Chondrocyte (in vitro differentiated cells): ENCODE measurements at regions not wholly inside any gene's neighbourhood (a gene's known extent, or its start where the extent isn't known, plus 50 kb on each side); places are given as distances from the start of the nearest gene placed in this dataset.

Source experiments
- DNase-seq: peaks from one replicate; pipeline ENCODE4 v3.0.0; 2021; ENCODE audit warnings: mixed read lengths, low spot score
- H3K27ac Mint-ChIP-seq: one replicate; pipeline ENCODE4 v1.8.0; 2021; ENCODE audit warnings: mild to moderate bottlenecking, moderate library complexity, mixed read lengths; ENCODE audit not compliant: unreplicated experiment
- H3K27me3 Mint-ChIP-seq: 2 replicates; pipeline ENCODE4 v1.8.0; 2021; ENCODE audit warnings: low read depth, mixed read lengths
- H3K36me3 Mint-ChIP-seq: 2 replicates; pipeline ENCODE4 v1.8.0; 2021; ENCODE audit warnings: low read depth, mixed read lengths
- H3K4me1 Mint-ChIP-seq: 2 replicates; pipeline ENCODE4 v1.8.0; 2021; ENCODE audit warnings: low read depth, mild to moderate bottlenecking, mixed read lengths
- H3K4me3 Mint-ChIP-seq: one replicate; pipeline ENCODE4 v1.8.0; 2021; ENCODE audit warnings: mild to moderate bottlenecking, moderate library complexity, mixed read lengths; ENCODE audit not compliant: unreplicated experiment
- H3K9me3 Mint-ChIP-seq: 2 replicates; pipeline ENCODE4 v1.8.0; 2021; ENCODE audit warnings: low read depth, mixed read lengths
- CTCF ChIP-seq: fragments of 200-600 bp; sonication (generic); IDR thresholded peaks from 2 replicates; pipeline ENCODE4 v1.5.0; 2021; ENCODE audit warnings: antibody characterized with exemption, mild to moderate bottlenecking, moderate library complexity

- H3K4me3 Mint-ChIP-seq: no peak overlapping the region
- H3K36me3 Mint-ChIP-seq: peaks cover 3% of the 10 kb centered on the region
- peak; percentile 88 for TF ChIP-seq CTCF
- H3K27me3 Mint-ChIP-seq: no peaks in the 10 kb centered on the region
- no peaks in the 10 kb centered on the region for H3K9me3 Mint-ChIP-seq
- DNase-seq: no peak
- H3K4me1 Mint-ChIP-seq: peaks cover 2% of the 10 kb centered on the region
- peak overlapping the region; percentile 71 for H3K27ac Mint-ChIP-seq
These were observed 120.1 kb downstream of the ELAPOR2 start for GRCh38 chr7:86939197-86939814.

GRCh38 chr7:86937363-86937878 is 122.0 kb downstream of the ELAPOR2 start:
- no peaks in the 10 kb centered on the region for H3K9me3 Mint-ChIP-seq
- peaks cover 3% of the 10 kb centered on the region for H3K4me1 Mint-ChIP-seq
- H3K27ac Mint-ChIP-seq: no peak overlapping the region
- peaks cover 3% of the 10 kb centered on the region for H3K36me3 Mint-ChIP-seq
- no peak for TF ChIP-seq CTCF
- H3K27me3 Mint-ChIP-seq: no peaks in the 10 kb centered on the region
- no peak overlapping the region for H3K4me3 Mint-ChIP-seq
- DNase-seq: no peak

DNA sequence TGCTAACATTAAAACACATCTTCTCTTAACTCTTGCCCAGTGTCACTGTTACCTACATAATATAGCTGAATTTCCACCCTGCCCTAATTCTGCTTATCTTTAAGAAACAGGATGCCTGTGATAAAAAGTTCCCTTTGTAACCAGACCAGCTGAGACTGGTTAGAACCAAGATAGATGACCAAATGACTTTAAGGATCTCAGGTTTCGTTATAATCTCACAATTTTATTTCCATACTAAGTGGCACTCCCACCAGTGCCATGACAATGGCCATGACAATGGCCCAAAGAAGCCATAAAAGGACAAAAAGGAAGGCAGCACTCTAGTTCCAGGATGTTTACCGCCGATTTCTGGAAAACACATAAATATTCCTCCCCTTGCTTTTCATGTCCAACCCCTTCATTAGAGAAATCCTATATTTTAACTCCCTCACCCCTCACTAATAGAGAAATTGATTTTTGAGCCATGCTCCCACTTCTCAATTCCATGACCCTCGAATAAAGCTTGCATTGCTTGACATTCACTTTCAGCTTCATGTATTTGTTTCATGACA is 126.1 kb downstream of the ELAPOR2 start:
- peaks cover 12% of the 10 kb centered on the region for H3K36me3 Mint-ChIP-seq
- H3K9me3 Mint-ChIP-seq: no peaks in the 10 kb centered on the region
- no peak overlapping the region for H3K27ac Mint-ChIP-seq
- no peak overlapping the region for H3K4me3 Mint-ChIP-seq
- no peak for TF ChIP-seq CTCF
- H3K4me1 Mint-ChIP-seq: peaks cover 9% of the 10 kb centered on the region
- H3K27me3 Mint-ChIP-seq: no peaks in the 10 kb centered on the region
- no peak for DNase-seq

DNA sequence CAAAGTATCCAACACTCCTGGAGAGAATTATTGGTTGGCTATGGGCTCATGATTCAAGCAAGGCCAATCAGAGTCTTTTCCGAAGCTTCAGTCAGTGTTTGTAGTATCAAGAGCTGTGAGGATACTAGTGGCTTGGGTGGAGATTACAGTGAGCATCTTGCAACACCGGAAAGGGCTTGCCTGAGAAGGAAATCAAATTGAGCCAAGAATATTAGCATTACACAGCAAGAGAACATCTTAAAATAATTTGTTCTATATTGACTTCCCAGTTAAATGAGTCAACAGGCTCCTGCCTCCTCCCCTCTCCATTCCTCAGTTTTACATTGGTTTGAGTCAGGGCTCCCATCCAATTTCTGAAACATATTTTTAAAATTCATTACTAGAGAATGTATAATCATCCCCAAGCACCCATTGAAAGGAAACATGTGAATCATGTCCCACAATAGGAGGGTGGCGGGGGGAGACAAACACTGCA is 127.4 kb downstream of the ELAPOR2 start:
- Mint-ChIP-seq H3K27me3 (no peaks in the 10 kb centered on the region), H3K36me3 (peaks cover 9% of the 10 kb centered on the region), H3K4me1 (peaks cover 9% of the 10 kb centered on the region), H3K4me3 (no peak overlapping the region), H3K27ac (peak overlapping the region; percentile 46), H3K9me3 (no peaks in the 10 kb centered on the region)
- no peak for DNase-seq
- TF ChIP-seq CTCF: no peak

DNA sequence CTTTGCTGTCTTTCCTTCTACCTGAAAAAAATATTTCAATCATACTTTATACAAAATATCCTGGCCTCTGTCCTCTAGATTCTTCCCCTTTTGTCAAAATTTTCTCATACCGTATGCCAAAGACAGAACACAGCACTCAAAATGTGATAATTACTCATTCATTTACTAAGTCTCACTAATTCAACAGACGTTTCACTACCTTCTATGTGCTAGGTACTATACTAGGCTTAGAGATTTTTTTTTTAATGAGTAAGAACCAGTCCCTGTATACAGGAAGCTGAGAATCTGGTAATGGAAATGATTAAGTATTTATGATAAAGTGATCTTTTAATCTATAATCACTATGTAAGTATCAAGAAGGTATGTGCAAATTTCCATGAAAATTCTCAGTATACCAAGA is 128.0 kb downstream of the ELAPOR2 start:
- peaks cover 9% of the 10 kb centered on the region for H3K4me1 Mint-ChIP-seq
- no peaks in the 10 kb centered on the region for H3K9me3 Mint-ChIP-seq
- H3K27me3 Mint-ChIP-seq: no peaks in the 10 kb centered on the region
- H3K36me3 Mint-ChIP-seq: peaks cover 9% of the 10 kb centered on the region
- no peak for TF ChIP-seq CTCF
- no peak overlapping the region for H3K4me3 Mint-ChIP-seq
- DNase-seq: no peak
- no peak overlapping the region for H3K27ac Mint-ChIP-seq
